Tibial nerve (tissue), 4 donors: ENCODE measurements at regions not wholly inside any gene's neighbourhood (a gene's known extent, or its start where the extent isn't known, plus 50 kb on each side); places are given as distances from the start of the nearest gene placed in this dataset.
A peak's percentile ranks its signal among the peaks of the same experiment; 100 is the strongest.

ENCODE experiments used
- DNase-seq, 2 donors: peaks; one replicate each; pipeline ENCODE4 v3.0.0-alpha.2; 2019; ENCODE audit warnings: low spot score in 2 of 2
- H3K27ac ChIP-seq, 4 donors: fragments of 200-600 bp; sonication (generic) in 3 of 4; one replicate each; pipeline ENCODE4 v1.5.1; 2017 to 2019; ENCODE audit warnings: mild to moderate bottlenecking in 1 of 4
- H3K27me3 ChIP-seq, 2 donors: fragments of 200-600 bp; sonication (generic) in 1 of 2; one replicate each; pipeline versions ENCODE4 v1.5.1 to v1.6.0; 2017 to 2019
- H3K36me3 ChIP-seq, 3 donors: fragments of 200-600 bp; sonication (generic); one replicate each; pipeline ENCODE4 v1.5.1; 2018 to 2019
- H3K4me1 ChIP-seq, 4 donors: fragments of 200-600 bp; sonication (generic) in 3 of 4; one replicate each; pipeline ENCODE4 v1.5.1; 2017 to 2019
- H3K4me3 ChIP-seq, 4 donors: fragments of 200-600 bp; sonication (generic) in 3 of 4; one replicate each; pipeline ENCODE4 v1.5.1; 2017 to 2019; ENCODE audit warnings: mild to moderate bottlenecking in 1 of 4, moderate library complexity in 1 of 4
- H3K9me3 ChIP-seq, 4 donors: fragments of 200-600 bp; sonication (generic) in 3 of 4; one replicate each; pipeline ENCODE4 v1.5.1; 2017 to 2019
- CTCF ChIP-seq, 5 experiments: fragments of 200-600 bp in 3 of 5; fragments of 450-650 bp in 2 of 5; sonication (generic) in 3 of 5; IDR thresholded peaks; one replicate each; pipeline ENCODE4 v1.5.1; 2016 to 2019; ENCODE audit warnings: antibody characterized with exemption in 5 of 5, mild to moderate bottlenecking in 3 of 5, moderate library complexity in 2 of 5
- EP300 ChIP-seq, 2 donors: sonication (generic); formaldehyde crosslinking; IDR thresholded peaks; one replicate each; pipeline ENCODE4 v1.6.1; 2017; ENCODE audit warnings: antibody characterized with exemption in 2 of 2, mild to moderate bottlenecking in 1 of 2
- POLR2A ChIP-seq, 2 donors: fragments of 450-650 bp; IDR thresholded peaks; one replicate each; pipeline ENCODE4 v1.6.1; 2017; ENCODE audit warnings: antibody characterized with exemption in 2 of 2, mild to moderate bottlenecking in 2 of 2, moderate library complexity in 2 of 2
- WGBS, 2 donors: methylation state at CpG; one replicate each; pipeline ENCODE4 v1.1.5; 2018; 5-methylcytosine and 5-hydroxymethylcytosine counted together

DNA sequence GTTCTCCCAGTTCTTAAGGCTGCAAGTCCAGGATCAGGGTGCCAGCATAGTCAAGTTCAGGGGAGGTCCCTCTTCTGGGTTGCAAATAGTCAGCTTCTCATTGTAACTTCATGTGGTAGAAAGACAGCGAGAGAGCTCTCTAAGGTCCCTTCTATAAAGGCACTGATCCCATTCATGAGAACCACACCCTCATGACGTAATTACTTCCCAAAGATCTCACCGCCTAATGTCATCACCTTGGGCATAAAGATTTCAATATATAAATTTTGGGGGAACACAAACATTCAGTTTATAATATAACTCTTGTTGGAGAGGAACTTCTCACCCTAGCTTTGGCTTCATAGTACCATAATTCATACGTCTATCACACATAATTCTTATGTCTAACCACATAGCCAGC, 203.9 kb upstream of the VLDLR start:
- TF ChIP-seq CTCF (IDR thresholded peaks at IDR 0.05) (no peak), POLR2A (IDR thresholded peaks at IDR 0.05) (no peak), EP300 (IDR thresholded peaks at IDR 0.05) (no peak)
- 84 to 86% methylated on average over 4 of the region's 4 CpGs for WGBS, 2 donors
- no peak overlapping the region for H3K4me3 ChIP-seq
- no peaks in the 10 kb centered on the region for H3K9me3 ChIP-seq
- H3K27me3 ChIP-seq: no peaks in the 10 kb centered on the region
- H3K27ac ChIP-seq: no peak overlapping the region
- no peaks in the 10 kb centered on the region for H3K36me3 ChIP-seq
- peaks cover 0 to 11% (median 0%) of the 10 kb centered on the region in 4 donors for H3K4me1 ChIP-seq
- no peak for DNase-seq

- H3K4me1 ChIP-seq: peaks cover 0 to 11% (median 0%) of the 10 kb centered on the region in 4 donors
- no peak for DNase-seq
- TF ChIP-seq CTCF (IDR thresholded peaks at IDR 0.05) (no peak), EP300 (IDR thresholded peaks at IDR 0.05) (no peak), POLR2A (IDR thresholded peaks at IDR 0.05) (no peak)
- 9 to 15% methylated on average over 2 of the region's 2 CpGs for WGBS, 2 donors
- H3K4me3 ChIP-seq: no peak overlapping the region
- H3K36me3 ChIP-seq: no peaks in the 10 kb centered on the region
- no peaks in the 10 kb centered on the region for H3K9me3 ChIP-seq
- H3K27ac ChIP-seq: no peak overlapping the region
- no peaks in the 10 kb centered on the region for H3K27me3 ChIP-seq
Measured at GRCh38 chr9:2418619-2419018, 203.0 kb upstream of the VLDLR start.

DNA sequence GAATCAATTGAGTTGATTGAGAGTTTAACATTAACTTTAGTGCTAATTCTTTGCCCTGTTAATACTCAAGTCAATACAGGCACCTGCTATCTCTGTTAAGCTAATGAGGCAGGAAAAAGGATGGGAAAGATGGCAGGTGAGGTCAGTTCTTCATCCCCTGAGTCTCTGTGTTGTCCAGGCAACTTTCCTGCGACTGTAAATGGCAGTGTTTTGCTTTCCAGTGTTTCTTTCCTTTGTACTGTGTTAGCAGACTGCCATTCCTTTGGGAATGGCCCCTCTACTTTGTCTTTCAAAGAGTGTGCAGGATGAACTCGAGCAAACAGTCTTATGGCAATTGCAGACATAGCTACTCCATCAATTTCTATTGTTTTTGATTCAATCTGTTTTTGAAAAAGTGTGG, 202.2 kb upstream of the VLDLR start:
- peaks cover 0 to 15% (median 0%) of the 10 kb centered on the region in 4 donors for H3K4me1 ChIP-seq
- DNase-seq: no peak
- H3K27me3 ChIP-seq: no peaks in the 10 kb centered on the region
- no peak overlapping the region for H3K27ac ChIP-seq
- H3K36me3 ChIP-seq: no peaks in the 10 kb centered on the region
- 25 to 57% methylated on average over 2 of the region's 2 CpGs for WGBS, 2 donors
- TF ChIP-seq EP300 (IDR thresholded peaks at IDR 0.05): no peak
- no peak for TF ChIP-seq CTCF (IDR thresholded peaks at IDR 0.05)
- TF ChIP-seq POLR2A (IDR thresholded peaks at IDR 0.05): no peak
- no peaks in the 10 kb centered on the region for H3K9me3 ChIP-seq
- H3K4me3 ChIP-seq: no peak overlapping the region

- 64 to 69% methylated on average over 3 of the region's 3 CpGs for WGBS, 2 donors
- peaks cover 0 to 16% (median 0%) of the 10 kb centered on the region in 4 donors for H3K4me1 ChIP-seq
- DNase-seq: no peak
- no peak overlapping the region for H3K27ac ChIP-seq
- H3K4me3 ChIP-seq: no peak overlapping the region
- no peaks in the 10 kb centered on the region for H3K9me3 ChIP-seq
- H3K27me3 ChIP-seq: no peaks in the 10 kb centered on the region
- no peaks in the 10 kb centered on the region for H3K36me3 ChIP-seq
- no peak for TF ChIP-seq CTCF (IDR thresholded peaks at IDR 0.05)
- TF ChIP-seq EP300 (IDR thresholded peaks at IDR 0.05): no peak
- TF ChIP-seq POLR2A (IDR thresholded peaks at IDR 0.05): no peak
Measured at GRCh38 chr9:2420543-2420942, 201.0 kb upstream of the VLDLR start.

- 18 to 22% methylated on average over 2 of the region's 2 CpGs for WGBS, 2 donors
- no peaks in the 10 kb centered on the region for H3K9me3 ChIP-seq
- H3K4me3 ChIP-seq: no peak overlapping the region
- H3K4me1 ChIP-seq: peaks cover 0 to 5% (median 0%) of the 10 kb centered on the region in 4 donors
- H3K27ac ChIP-seq: peak overlapping the region in 1 of 4 donors; percentile 31
- TF ChIP-seq POLR2A (IDR thresholded peaks at IDR 0.05): no peak
- no peak for TF ChIP-seq EP300 (IDR thresholded peaks at IDR 0.05)
- no peak for TF ChIP-seq CTCF (IDR thresholded peaks at IDR 0.05)
- no peaks in the 10 kb centered on the region for H3K27me3 ChIP-seq
- no peaks in the 10 kb centered on the region for H3K36me3 ChIP-seq
- DNase-seq: peak in 1 of 2 donors; percentile 10
Measured at GRCh38 chr9:2424619-2425033, 197.0 kb upstream of the VLDLR start.
